Heart left ventricle (tissue), 13 donors: ENCODE measurements at regions not wholly inside any gene's neighbourhood (a gene's known extent, or its start where the extent isn't known, plus 50 kb on each side); places are given as distances from the start of the nearest gene placed in this dataset.

ENCODE experiments used
- POLR2A ChIP-seq, 2 donors: fragments of 450-650 bp; IDR thresholded peaks; one replicate each; pipeline ENCODE4 v1.6.1; 2017; ENCODE audit warnings: antibody characterized with exemption in 2 of 2, mild to moderate bottlenecking in 2 of 2, moderate library complexity in 2 of 2
- TF ChIP-seq, protein P1 (sequence below), 12 donors: fragments of 200-600 bp; sonication (generic) in 4 of 12; IDR thresholded peaks; one replicate each; pipeline versions ENCODE4 v1.5.0 to v1.8.0; 2018 to 2022; ENCODE audit warnings: antibody characterized with exemption in 12 of 12, mild to moderate bottlenecking in 5 of 12
- donor health status: ischemic (EF 13 %, LVEDD 7.1; RV severe dilation, severe dysfunction).
- donor health status: DM: no; HTN: yes; CAD: no.
- donor health status: DM: no; HTN: no; CAD: no.
- donor health status: ischemic (EF 25% LVEDD 6.9; RV normal size, moderate dysfunction).
- donor health status: ischemic (EF 25% LVEDD 5.7; RV mildly dilated, moderate dysfunction).
- donor health status: ischemic (EF 35%, LVEDD 5.7; RV mildly dilated, moderate dysfunction).
- donor health status: nonischemic (EF 11% LVEDD 7.7; RV severe dilation, severe dysfunction).
- donor health status: DM: yes; HTN: yes; CAD: no.
- donor health status: PGD.
- donor health status: ischemic (EF 29% LVEDD 5.4; RV normal size, mild dysfunction).
- donor health status: nonischemic (EF 23%, LVEDD 6.1; RV moderate dilation, normal function).

GRCh38 chr3:87120881-87121280 lies 106.2 kb upstream of the CHMP2B start:
- no peak for TF ChIP-seq POLR2A (IDR thresholded peaks at IDR 0.05)
- TF ChIP-seq, protein P1, sequence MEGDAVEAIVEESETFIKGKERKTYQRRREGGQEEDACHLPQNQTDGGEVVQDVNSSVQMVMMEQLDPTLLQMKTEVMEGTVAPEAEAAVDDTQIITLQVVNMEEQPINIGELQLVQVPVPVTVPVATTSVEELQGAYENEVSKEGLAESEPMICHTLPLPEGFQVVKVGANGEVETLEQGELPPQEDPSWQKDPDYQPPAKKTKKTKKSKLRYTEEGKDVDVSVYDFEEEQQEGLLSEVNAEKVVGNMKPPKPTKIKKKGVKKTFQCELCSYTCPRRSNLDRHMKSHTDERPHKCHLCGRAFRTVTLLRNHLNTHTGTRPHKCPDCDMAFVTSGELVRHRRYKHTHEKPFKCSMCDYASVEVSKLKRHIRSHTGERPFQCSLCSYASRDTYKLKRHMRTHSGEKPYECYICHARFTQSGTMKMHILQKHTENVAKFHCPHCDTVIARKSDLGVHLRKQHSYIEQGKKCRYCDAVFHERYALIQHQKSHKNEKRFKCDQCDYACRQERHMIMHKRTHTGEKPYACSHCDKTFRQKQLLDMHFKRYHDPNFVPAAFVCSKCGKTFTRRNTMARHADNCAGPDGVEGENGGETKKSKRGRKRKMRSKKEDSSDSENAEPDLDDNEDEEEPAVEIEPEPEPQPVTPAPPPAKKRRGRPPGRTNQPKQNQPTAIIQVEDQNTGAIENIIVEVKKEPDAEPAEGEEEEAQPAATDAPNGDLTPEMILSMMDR (IDR thresholded peaks at IDR 0.05) = no peak
